ENCODE measurements at regions not wholly inside any gene's neighbourhood (a gene's known extent, or its start where the extent isn't known, plus 50 kb on each side); places are given as distances from the start of the nearest gene placed in this dataset.

DNA sequence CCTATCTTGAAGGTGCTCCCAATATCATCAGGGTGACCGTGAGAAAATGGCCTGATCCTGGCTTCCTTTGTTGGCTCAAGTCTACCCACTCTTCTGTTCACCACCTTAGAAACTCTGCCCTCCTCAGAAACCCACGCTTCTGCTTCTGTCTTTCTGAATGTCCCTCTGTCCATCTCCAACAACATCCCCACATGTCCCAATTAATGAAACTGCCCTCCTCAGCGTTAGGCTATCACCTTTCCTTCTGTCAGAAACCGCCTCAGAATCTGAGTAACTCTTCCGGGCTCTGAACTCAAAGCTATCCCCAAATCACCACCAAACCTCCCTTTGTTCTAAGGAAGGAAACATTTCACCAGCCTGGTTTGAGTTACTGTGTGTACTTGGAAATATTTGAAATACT is 315.8 kb upstream of the ZNF32 start:
- no peak for TF ChIP-seq POLR2A (IDR thresholded peaks at IDR 0.05)
- no peak for TF ChIP-seq EP300 (IDR thresholded peaks at IDR 0.05; ENCODE audit: low read depth)

All from transverse colon (tissue), 1 donor.